HG03432 (cell line): ENCODE measurements at regions not wholly inside any gene's neighbourhood (a gene's known extent, or its start where the extent isn't known, plus 50 kb on each side); places are given as distances from the start of the nearest gene placed in this dataset.
"Not testable (repeated sequence)": the region's sequence is repeated elsewhere in the genome, so short reads cannot be mapped to it uniquely, and the experiment has no call there.

Experiments
- ATAC-seq: cut with Tn5 transposase; IDR thresholded peaks from one replicate; pipeline ENCODE4 v1.9.1; 2021; ENCODE audit warnings: mild to moderate bottlenecking, moderate library complexity; ENCODE audit not compliant: unreplicated experiment

GRCh38 chr1:38153778-38154470, 107.3 kb upstream of the POU3F1 start:
- no peak for ATAC-seq

- no peak for ATAC-seq
Measured at GRCh38 chr1:38153066-38153777, 106.6 kb upstream of the POU3F1 start.

GRCh38 chr1:38152351-38153065, 105.9 kb upstream of the POU3F1 start:
- no peak for ATAC-seq

- peak; percentile 40 for ATAC-seq
Measured at GRCh38 chr1:38151399-38151798, 104.8 kb upstream of the POU3F1 start.

- ATAC-seq: not testable (repeated sequence)
Measured at GRCh38 chr1:38146079-38146478, 99.5 kb upstream of the POU3F1 start.

GRCh38 chr1:38142606-38143005, 96.0 kb upstream of the POU3F1 start:
- ATAC-seq: no peak

- no peak for ATAC-seq
Measured at GRCh38 chr1:38141483-38141882, 94.9 kb upstream of the POU3F1 start.

DNA sequence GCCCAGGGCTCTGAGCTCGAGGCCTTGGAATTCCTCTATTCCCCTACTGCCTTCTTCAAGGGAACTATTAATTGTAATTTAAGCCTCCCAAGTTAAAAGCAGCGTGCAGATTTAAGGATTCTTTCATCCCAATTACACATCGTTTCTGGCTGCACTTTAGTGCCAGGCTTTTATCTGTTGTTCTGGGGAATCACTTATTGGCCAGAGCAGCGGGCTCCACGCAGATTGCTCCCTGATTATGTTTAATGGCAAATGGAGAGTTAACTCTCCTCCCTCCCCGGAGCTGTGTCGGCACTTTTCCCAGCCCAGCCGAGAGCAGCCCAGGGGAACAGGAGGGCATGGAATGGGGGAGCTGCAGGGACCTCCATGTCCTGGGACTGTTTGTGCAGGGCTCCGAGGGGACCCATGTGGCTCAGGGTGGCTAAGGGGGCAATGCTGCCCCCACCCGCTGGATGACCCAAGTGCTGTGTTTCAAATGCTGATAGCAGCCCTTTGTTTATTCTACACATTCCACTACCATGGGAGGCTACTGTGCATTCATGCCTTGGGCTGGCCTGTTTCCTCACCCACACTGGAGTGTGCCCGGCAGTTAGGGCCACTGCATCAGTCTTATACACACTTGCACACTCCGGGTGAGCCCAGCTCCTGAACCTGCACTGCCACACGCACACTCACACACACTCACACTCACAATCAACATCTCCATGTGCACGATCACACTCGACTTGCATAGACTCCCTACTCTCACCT, 93.3 kb upstream of the POU3F1 start:
- ATAC-seq: no peak

DNA sequence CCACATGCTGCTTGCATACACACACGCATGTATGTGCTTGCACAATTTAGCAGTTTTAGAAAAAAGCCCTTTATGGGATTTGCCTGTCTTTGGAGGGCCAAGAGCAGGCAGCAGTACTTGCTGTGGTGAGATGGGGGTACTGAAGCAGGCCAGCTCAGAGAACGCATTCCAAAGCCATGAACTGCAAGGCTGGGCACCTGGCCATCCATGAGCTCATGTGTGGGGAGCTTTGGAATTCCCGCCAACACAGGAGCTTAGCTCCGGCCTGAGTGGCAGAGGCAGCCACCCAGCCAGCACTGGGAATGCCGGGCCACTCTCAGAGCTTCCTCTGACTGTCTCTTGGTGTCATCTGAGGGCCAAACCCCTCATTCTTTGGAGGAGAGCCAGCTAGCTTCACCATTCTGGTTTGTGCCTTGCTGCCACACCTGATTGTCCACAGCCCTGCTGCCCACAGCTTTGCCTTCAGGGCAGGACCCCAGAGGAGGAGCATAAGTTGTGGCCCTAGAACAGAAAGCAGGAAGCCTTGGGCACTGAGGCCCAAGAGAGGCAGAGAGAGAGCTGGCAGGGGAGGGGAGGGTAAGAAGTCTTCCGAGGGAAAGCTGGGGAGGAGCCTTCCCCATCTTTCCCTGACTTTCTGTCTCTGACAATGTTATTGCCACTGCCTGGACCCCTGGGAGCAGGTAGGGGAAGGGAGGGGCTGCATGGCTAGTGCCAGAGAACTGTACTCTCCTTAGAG, 92.1 kb upstream of the POU3F1 start:
- no peak for ATAC-seq

DNA sequence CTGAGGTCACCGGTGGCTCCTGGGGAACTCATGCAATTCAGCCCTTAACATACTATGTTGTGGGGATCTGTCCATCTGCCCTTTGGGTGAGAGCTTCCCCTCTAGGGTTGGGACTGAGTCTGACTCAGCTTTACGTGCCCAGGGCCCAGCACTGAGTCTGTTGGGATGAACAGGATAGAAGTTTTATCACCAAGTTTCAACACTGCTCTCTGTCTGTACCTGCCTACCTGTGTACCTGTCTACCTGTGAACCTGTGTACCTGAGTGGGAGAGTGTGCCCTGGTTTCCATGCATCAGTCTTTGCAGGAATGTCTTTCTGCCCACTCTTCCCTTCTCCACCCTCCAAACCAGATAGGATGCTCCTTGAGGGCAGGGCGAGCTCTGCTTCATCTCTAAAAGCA, 90.6 kb upstream of the POU3F1 start:
- no peak for ATAC-seq

- ATAC-seq: no peak
Measured at GRCh38 chr1:38135625-38136414, 89.2 kb upstream of the POU3F1 start.

- no peak for ATAC-seq
Measured at GRCh38 chr1:38134294-38134755, 87.7 kb upstream of the POU3F1 start.

DNA sequence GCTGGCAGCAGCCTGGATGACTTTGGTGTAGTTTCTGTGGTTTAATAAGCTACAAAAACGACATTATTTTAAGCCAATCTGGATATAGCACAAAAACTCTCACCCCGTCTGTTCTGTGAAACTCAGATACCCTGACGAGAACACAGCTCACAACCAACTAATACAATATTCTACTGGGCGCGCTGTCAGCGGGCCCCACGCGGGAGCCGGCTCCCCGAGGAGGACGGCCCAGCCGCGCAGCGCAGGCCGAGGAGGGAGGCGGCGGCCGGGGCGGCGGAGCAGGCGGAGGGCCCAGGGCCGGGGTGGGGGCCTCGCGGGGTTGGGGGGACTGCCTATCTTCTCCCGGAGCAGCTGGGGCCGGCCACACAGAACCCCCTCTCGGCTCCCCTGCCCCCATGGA, 87.2 kb upstream of the POU3F1 start:
- ATAC-seq: no peak

- ATAC-seq: no peak
Measured at GRCh38 chr1:38133304-38133703, 86.7 kb upstream of the POU3F1 start.

GRCh38 chr1:38132681-38133080, 86.1 kb upstream of the POU3F1 start:
- ATAC-seq: no peak

DNA sequence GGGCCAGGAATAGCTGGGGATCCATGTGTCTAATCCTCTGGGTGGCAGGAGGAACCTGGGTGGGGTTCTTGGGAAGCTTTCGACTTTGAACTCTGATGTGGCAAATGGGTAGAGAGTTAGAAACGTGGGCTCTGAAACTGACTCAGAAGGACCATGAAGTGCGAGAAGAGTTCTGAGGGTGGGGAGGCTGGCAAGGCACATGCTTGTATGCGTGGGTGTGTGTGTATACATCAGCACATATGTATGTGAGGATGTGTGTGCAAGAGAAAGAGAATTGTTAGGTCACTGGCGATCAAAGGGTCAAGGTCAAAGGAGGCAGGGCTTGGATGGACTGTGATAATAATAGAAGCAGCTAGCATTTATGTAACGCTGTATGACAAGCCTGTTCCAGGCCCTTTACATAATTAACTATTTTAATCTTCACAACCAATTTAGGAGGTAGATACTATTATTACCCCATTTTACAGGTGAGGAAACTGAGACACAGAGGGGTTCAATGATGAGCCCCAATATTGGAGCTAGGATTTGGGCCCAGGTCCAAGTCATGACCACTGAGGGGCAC, 84.5 kb upstream of the POU3F1 start:
- no peak for ATAC-seq

- ATAC-seq: no peak
Measured at GRCh38 chr1:38129971-38130370, 83.4 kb upstream of the POU3F1 start.

GRCh38 chr1:38129473-38129872, 82.9 kb upstream of the POU3F1 start:
- ATAC-seq: no peak

DNA sequence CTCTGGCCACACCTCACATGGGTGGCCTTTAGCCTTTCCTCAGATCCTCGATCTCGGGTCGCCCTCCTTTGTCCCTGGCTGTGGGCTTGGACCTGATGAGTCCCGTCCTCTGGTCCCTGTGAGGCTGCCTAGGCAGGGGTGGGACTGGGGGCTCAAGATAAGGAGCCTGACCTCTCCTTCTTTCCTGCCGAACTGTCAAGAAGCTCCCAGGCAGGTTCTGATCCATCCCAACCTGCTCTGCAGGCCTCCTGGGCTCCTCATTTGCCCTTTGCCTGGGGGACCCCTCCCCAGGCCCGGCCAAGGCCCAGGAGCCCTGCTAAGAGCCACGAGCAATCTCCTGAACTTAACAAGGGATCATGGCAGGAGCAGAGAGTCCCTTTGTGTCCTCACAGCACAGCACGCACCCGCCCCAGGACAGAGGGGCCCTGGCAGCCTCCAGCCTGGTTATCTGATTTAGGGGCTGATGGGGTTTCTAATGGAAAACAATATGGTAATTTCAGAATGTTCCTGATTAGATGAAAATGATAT, 82.4 kb upstream of the POU3F1 start:
- ATAC-seq: no peak
